Ectodermal cell (in vitro differentiated cells): ENCODE measurements at regions not wholly inside any gene's neighbourhood (a gene's known extent, or its start where the extent isn't known, plus 50 kb on each side); places are given as distances from the start of the nearest gene placed in this dataset.

ENCODE experiments used
- H3K27ac ChIP-seq: 2 replicates; pipeline ENCODE4 v1.7.0; 2013; ENCODE audit warnings: mild to moderate bottlenecking, low read depth, low read length; ENCODE audit not compliant: insufficient read depth, poor library complexity, severe bottlenecking
- H3K27me3 ChIP-seq: 2 replicates; pipeline ENCODE4 v1.7.0; 2013; ENCODE audit warnings: mild to moderate bottlenecking, low read length; ENCODE audit not compliant: insufficient read depth, control insufficient read depth, poor library complexity, severe bottlenecking
- H3K36me3 ChIP-seq: one replicate; pipeline ENCODE4 v1.7.0; 2013; ENCODE audit warnings: low read length; ENCODE audit not compliant: control insufficient read depth, insufficient read depth
- H3K4me1 ChIP-seq: one replicate; pipeline ENCODE4 v1.7.0; 2013; ENCODE audit warnings: low read length; ENCODE audit not compliant: control insufficient read depth, insufficient read depth
- H3K4me3 ChIP-seq: 2 replicates; pipeline ENCODE4 v1.7.0; 2013; ENCODE audit warnings: low read depth, low read length, control low read depth; ENCODE audit not compliant: insufficient read depth
- H3K9me3 ChIP-seq: 2 replicates; pipeline ENCODE4 v1.7.0; 2013; ENCODE audit warnings: mild to moderate bottlenecking, low read length, moderate library complexity; ENCODE audit not compliant: control insufficient read depth
- WGBS, 2 experiments: methylation state at CpG; one replicate each; pipeline ENCODE4 v1.1.7; 2013; ENCODE audit warnings: missing lambda C conversion rate in 2 of 2; 5-methylcytosine and 5-hydroxymethylcytosine counted together

DNA sequence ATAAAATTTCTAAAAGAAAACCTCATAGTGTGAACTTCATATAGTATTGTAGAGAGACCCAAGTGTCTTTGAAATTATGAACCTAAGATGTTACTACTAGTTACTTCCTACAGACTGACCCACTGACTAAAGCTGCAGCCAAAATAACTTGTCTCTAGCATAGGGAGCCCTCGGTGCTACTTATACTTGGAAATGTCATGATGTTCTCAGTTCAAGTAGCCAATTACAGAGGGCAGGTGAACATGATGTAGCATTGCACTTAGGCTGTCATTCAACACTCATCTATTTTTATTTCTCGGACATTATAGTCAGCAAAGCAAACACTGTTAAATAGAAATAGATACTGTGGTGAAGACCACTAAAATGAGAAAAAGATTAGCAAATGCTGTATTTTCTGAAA lies 165.6 kb downstream of the AREG start:
- no peaks in the 10 kb centered on the region for H3K27me3 ChIP-seq

DNA sequence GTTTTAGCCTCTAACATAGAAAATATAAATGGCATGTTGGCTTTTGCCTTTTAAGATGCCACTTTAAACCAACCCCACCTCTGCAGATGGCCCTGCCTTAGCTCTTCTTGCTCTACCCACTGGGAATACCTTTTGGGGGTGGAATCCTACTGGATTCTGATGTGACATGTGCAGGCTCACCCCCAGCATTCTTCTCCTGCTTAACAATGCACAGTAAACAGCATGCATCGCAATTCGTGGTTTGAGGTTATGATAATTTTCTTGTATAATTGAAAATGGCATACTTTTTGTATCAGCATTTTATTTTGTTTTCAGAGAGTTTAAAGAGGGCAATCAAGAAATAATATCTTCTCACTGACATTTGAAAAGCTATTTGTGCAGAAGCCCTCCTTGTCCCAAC lies 167.9 kb downstream of the AREG start:
- Histone ChIP-seq H3K36me3 (no peaks in the 10 kb centered on the region), H3K27me3 (no peaks in the 10 kb centered on the region), H3K9me3 (no peaks in the 10 kb centered on the region), H3K27ac (no peak overlapping the region), H3K4me3 (no peak overlapping the region), H3K4me1 (no peaks in the 10 kb centered on the region)
- 92% methylated on average over 2 of the region's 2 CpGs; no CpG with 5 or more reads in 1 of the 2 experiments for WGBS, 2 experiments

More for the DNA sequence above, 165.6 kb downstream of the AREG start:
- H3K4me3 ChIP-seq, result no peak overlapping the region
- no peaks in the 10 kb centered on the region for H3K9me3 ChIP-seq
- H3K36me3 ChIP-seq, result no peaks in the 10 kb centered on the region
- no peaks in the 10 kb centered on the region for H3K4me1 ChIP-seq
- H3K27ac ChIP-seq, result no peak overlapping the region
- WGBS, 2 experiments, result 99 to 100% methylated on average over 1 to 2 of the region's 2 CpGs

DNA sequence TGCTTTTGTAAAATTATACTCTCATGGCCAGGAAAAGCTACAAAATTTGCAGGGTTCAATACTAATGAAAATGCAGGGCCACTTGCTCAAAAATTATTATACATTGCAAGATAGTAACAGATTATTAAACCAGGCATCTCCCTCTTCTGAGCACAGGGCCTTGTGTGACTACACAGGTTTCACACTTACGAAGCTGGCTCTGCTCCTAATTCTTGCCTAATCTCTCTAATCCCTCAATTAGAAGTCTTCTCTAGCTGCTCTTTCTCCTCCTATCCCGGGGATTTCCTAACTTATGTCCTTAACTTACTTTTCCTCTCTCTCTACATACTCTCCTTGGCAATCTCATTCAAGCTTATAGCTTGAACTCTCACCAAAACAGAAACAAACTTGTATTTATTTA lies 168.3 kb downstream of the AREG start:
- Histone ChIP-seq H3K27me3 (no peaks in the 10 kb centered on the region), H3K27ac (no peak overlapping the region), H3K4me3 (no peak overlapping the region), H3K4me1 (no peaks in the 10 kb centered on the region), H3K36me3 (no peaks in the 10 kb centered on the region), H3K9me3 (no peaks in the 10 kb centered on the region)
- WGBS, 2 experiments, result 64 to 69% methylated on average over 2 of the region's 2 CpGs

DNA sequence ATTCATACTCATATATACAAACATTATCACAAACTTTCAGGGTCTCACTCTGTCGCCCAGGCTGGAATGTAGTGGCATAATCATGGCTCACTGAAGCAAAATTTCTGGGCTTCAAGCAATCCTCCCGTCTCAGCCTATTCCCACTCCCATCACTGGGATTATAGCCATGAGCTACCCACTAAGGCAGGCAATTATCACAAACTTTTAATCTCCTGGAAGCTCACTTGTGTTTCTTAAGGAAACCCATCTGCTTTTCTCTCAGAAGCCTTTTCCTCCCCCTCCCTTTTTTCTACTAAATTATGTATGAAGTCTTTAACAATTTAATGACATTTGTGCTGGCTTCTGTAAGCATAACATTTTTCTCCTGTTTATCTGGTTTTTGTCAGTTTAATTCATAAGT lies 170.5 kb downstream of the AREG start:
- Histone ChIP-seq H3K27me3 (no peaks in the 10 kb centered on the region), H3K4me1 (no peaks in the 10 kb centered on the region), H3K9me3 (no peaks in the 10 kb centered on the region), H3K4me3 (no peak overlapping the region), H3K36me3 (no peaks in the 10 kb centered on the region), H3K27ac (no peak overlapping the region)
- 87 to 93% methylated on average over 2 of the region's 2 CpGs for WGBS, 2 experiments

DNA sequence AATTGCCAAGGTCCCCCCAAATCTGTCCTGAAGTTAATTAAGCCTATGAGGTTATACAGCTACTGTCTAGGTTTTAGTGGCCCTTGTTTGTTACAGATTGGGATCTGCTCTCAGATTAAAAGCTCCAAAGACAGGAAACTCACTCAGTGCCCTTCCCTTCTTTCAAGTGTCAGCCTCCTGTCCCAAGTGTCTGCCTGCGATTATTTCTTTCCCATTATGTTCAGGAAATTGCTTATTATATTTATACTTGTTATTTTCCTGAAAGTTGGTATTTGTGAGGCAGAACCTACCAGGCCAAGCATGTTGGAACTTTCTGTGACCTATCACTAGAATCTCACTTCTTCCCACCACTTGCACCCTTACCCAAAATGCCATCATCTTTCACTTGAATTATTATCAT lies 173.2 kb downstream of the AREG start:
- WGBS, 2 experiments, result no CpG with 5 or more reads among the region's 1 CpG
- Histone ChIP-seq H3K27me3 (no peaks in the 10 kb centered on the region), H3K4me1 (no peaks in the 10 kb centered on the region), H3K27ac (no peak overlapping the region), H3K4me3 (no peak overlapping the region), H3K9me3 (no peaks in the 10 kb centered on the region), H3K36me3 (no peaks in the 10 kb centered on the region)

DNA sequence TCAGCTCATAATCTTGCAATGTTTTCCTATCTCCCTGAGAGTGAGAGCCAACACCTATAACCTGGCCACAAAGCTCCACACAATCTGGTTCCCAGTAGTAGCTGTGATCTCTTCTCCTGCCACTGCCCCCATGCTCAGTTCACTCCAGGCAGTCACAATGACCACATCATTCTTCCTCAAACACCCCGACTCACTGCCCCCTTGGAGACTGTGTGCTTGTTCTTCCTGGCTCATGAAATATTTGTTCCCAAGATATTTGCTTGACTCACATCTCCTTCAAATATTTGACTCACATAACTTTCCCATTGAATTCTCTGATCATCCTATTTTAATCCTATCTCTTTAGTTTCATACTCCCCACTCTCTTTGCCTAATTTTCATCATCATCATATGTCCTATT lies 173.7 kb downstream of the AREG start:
- Histone ChIP-seq H3K27ac (no peak overlapping the region), H3K27me3 (no peaks in the 10 kb centered on the region), H3K36me3 (no peaks in the 10 kb centered on the region), H3K4me1 (no peaks in the 10 kb centered on the region), H3K4me3 (no peak overlapping the region), H3K9me3 (no peaks in the 10 kb centered on the region)
- 80 to 85% methylated on average over 1 of the region's 1 CpG for WGBS, 2 experiments

DNA sequence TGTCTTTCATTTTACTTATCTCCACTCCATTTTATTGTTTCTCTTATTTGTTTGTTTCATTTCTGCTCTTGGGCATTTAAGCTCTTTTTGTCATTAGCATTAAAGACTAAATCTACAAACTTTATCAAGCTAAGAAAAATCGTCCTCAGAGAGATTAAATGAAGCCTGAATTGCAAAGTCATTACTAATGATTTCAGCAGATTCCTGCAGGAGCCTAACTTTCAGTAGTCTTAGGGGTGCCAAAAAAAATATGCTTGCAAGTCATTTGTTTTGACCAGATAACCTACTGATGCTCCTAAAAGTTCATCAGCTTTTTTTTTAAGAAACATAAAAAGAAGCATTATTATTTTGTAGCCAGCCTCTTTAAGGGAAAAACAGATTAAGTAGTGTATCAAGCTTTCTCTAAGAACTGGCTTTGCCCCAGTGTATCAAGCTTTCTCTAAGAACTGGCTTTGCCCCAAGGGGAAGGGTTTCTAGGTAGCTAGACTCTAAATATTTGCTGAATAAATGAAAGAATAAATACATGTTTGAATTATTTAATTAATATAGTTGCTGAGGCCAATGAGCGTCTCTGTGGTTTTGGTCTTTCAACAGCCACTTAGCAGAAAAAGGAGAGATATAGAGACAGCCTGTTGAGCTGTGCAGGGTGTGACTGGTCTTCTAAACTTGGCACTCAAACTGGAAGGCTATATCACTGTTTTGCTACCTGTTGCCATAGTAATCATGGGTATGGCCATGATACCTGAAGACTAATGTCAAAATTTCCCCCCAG lies 174.2 kb downstream of the BTC start:
- Histone ChIP-seq H3K4me3 (no peak overlapping the region), H3K27me3 (no peaks in the 10 kb centered on the region), H3K27ac (no peak overlapping the region), H3K4me1 (no peaks in the 10 kb centered on the region), H3K36me3 (no peaks in the 10 kb centered on the region), H3K9me3 (no peaks in the 10 kb centered on the region)
- WGBS, 2 experiments, result 86 to 91% methylated on average over 2 of the region's 2 CpGs

DNA sequence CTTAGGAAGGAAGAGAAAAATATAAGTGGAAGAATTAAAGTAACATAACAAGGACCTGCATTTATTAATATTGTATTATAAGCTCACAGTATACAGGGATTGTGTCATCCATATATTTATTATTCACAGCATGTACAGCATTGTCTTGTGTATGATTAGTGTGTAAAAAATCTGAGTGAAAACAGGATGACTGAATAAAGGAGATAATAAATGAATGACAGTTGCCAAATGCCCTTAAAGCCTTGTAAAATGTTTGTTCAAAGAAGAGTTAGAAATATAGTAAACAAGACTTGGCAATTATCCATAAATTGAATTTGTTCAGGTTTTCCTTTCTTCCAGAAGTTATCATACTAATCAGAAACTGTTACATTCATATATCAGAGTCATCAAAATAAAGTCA lies 172.7 kb downstream of the BTC start:
- H3K27ac ChIP-seq, result no peak overlapping the region
- H3K36me3 ChIP-seq, result no peaks in the 10 kb centered on the region
- H3K4me1 ChIP-seq, result no peaks in the 10 kb centered on the region
- H3K9me3 ChIP-seq, result no peaks in the 10 kb centered on the region
- no peaks in the 10 kb centered on the region for H3K27me3 ChIP-seq
- no peak overlapping the region for H3K4me3 ChIP-seq

DNA sequence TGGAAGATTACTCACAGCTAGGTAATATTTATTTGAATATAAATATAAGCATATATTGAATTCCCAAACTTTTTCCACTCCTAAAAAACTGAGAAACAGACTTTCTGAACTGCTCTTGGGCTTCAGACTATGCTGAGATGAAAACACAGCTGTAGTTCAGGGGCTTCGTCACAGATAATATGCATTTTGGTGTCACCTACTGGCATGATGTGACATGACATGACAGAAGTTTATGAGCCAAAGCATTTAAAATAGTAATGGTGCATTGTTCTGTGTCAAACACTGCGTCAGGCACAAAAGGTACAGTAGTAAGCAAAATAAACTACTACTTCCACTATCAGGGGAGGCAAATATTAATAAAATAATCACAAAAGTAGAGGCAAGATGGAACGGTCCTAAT lies 171.3 kb downstream of the BTC start:
- no peak overlapping the region for H3K4me3 ChIP-seq
- H3K27me3 ChIP-seq, result no peaks in the 10 kb centered on the region
- no peaks in the 10 kb centered on the region for H3K36me3 ChIP-seq
- no peaks in the 10 kb centered on the region for H3K4me1 ChIP-seq
- WGBS, 2 experiments, result 61 to 74% methylated on average over 2 to 3 of the region's 3 CpGs
- no peak overlapping the region for H3K27ac ChIP-seq
- H3K9me3 ChIP-seq, result no peaks in the 10 kb centered on the region

DNA sequence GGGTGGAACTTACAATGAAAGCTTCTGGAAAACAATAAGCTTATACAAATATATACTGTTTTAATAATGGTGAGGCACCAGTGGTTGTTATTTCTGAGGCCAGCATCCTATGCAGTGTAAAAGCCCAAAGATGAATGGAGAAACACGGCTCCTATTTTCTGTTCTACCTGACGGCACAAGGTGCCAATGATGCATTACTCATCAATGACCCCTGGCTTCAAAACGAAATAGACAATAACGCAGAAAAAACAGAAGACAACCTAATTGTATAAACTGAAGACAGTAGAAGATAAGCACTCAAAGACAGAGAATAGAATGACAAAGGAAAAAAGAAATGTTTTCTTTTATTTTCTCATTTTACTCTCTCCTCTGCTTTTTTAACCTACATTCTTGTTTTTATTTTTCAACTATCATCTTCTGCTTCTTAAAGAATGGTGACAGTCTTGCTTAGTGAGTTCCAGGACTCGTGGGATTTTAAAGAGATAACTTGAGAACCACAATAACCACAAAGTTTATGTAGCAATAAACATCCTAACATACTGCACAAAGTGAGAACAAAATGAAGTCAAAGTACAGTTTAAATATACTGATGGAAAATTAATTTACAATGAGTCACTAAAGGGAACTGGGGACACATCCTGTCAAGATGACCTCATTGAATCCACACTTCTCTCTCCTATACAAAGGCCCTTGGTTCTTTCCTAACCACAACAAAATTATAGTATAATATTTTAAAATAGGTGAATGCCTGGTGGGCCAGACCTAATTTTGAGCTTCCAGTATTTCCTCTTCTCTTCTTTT lies 169.8 kb downstream of the BTC start:
- H3K27me3 ChIP-seq, result no peaks in the 10 kb centered on the region
- no peaks in the 10 kb centered on the region for H3K9me3 ChIP-seq
- no peaks in the 10 kb centered on the region for H3K4me1 ChIP-seq
- H3K4me3 ChIP-seq, result no peak overlapping the region
- H3K36me3 ChIP-seq, result no peaks in the 10 kb centered on the region
- H3K27ac ChIP-seq, result no peak overlapping the region
- WGBS, 2 experiments, result 90 to 94% methylated on average over 5 of the region's 5 CpGs
